GM18505 (cell line): ENCODE measurements at regions not wholly inside any gene's neighbourhood (a gene's known extent, or its start where the extent isn't known, plus 50 kb on each side); places are given as distances from the start of the nearest gene placed in this dataset.
"Not testable (repeated sequence)": the region's sequence is repeated elsewhere in the genome, so short reads cannot be mapped to it uniquely, and the experiment has no call there.

Source experiments
- ATAC-seq: cut with Tn5 transposase; IDR thresholded peaks from one replicate; pipeline ENCODE4 v1.9.1; 2021; ENCODE audit not compliant: unreplicated experiment
- POLR2A ChIP-seq: IDR thresholded peaks from 4 replicates; pipeline ENCODE4 v1.6.1; 2011; ENCODE audit warnings: borderline replicate concordance; ENCODE audit not compliant: insufficient read depth, insufficient read length; ENCODE audit errors: extremely low read depth

DNA sequence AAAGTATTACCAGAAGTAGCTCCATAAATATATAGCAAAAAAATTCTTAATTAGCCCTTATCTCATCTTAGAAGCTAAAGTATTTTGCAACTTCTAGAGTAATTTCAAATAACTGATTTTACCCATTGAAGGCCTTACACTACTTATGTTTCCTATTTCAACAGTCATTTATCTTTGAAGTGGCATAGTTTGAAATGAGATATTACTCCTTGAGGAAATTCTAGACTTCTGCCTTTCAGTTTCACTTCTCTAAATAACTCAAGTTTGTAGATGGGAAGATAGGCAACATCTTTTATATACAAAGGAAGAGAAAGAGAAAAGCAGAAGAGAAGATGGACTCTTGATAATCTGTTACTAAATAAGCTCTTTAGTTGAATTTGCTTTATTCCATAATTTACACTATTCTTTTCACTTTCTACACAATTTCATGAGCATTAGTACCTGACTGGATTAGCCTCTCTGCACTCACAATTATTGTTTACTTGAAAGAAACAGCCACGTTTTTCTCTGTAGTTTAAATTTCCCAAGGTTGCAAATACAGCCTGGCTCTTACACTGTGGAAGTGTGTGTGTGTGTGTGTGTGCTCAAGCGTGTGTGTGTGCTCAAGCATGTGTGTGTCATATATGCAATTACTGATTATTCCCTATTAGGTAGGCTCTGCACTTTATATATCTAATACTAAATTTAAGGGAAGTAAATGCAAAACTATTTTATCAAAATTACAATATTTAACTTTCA lies 60.6 kb upstream of the EMB start:
- ATAC-seq, result peak; percentile 99
- no peak for TF ChIP-seq POLR2A

- not testable (repeated sequence) for ATAC-seq
Measured at GRCh38 chr5:50513028-50513457, 72.0 kb upstream of the EMB start.

- ATAC-seq, result not testable (repeated sequence)
Measured at GRCh38 chr5:50521060-50521459, 80.0 kb upstream of the EMB start.

- ATAC-seq, result not testable (repeated sequence)
Measured at GRCh38 chr5:50527514-50528060, 86.5 kb upstream of the EMB start.

GRCh38 chr5:50535393-50535792 lies 94.3 kb upstream of the EMB start:
- TF ChIP-seq POLR2A, result no peak
- ATAC-seq, result peak; percentile 57

DNA sequence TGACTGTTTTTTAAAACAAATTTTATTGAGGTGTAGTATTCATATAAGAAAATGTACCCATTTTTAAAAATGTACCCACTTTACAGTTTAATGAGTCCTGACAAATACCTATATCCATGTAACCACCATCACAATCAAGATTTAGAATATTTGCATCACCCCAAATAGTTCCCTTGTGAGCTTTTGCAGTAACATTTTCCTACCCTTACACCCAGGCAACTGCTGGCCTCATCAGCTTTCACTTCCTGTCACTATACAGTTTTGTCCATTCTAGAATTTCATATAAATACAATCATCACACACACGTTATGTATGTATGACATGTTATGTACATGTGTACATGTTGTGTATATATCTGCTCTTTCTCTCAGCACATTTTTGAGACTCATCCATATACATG lies 96.4 kb upstream of the EMB start:
- ATAC-seq, result peak; percentile 73

DNA sequence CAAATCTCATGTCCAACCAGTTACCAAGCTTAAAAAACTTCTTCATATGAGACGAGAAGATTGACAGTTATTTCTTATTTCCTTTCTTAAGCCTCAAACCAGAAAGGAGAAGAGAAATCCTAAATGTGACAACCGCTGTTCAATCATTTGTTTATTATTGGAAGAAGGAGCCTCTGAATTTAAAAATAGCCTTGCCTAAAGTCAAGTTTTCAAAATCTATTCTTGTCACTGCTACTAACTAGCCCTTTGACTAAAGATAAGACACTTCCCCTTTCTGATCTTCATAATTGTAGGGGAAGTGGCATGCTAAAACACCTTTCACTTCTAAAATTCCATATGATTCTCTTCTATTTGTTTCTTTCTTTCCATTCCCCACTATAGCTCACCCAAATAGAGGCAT lies 106.2 kb upstream of the EMB start:
- no peak for TF ChIP-seq POLR2A
- peak; percentile 98 for ATAC-seq

DNA sequence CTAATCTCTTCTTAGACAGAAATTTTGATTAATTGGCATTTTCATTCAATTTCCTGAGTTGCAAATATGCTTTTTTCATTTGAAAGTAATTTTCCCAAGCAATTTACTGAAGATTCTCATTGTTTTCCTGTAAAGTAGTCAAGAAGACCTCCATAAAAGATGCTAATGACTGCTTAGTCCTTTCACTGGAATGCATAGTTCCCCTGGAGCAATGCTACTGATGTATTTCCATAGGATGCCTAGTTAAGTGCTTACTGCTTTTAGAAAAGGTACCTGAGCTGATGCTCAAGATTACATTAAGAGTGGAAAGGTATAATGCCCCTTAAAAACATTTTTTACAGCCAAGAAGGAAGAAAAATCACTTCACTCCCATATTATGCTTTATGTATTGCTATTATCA lies 109.2 kb upstream of the EMB start:
- TF ChIP-seq POLR2A, result no peak

GRCh38 chr5:50550993-50551392 lies 109.9 kb upstream of the EMB start:
- TF ChIP-seq POLR2A, result no peak
- no peak for ATAC-seq

More for the DNA sequence above, 109.2 kb upstream of the EMB start:
- no peak for ATAC-seq

GRCh38 chr5:50553560-50553984 lies 112.5 kb upstream of the EMB start:
- no peak for TF ChIP-seq POLR2A
- no peak for ATAC-seq

DNA sequence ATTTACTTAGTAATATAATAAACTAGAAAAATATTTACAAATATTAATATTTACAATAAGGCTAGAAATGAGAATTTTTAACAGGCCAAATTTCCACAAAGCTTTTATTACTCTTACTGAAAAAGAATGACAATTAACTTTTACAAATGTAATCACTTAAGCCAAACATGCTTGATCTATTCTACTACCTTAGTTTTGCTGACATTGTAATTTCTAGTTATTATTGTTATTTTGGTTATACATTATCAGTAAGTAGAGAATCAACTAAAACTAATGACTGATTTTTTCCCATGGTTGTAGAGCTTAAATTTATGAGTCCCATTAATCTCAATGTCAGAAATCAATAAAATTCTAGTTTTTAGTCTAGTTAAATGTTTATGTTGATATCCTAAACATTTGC lies 107.8 kb upstream of the PARP8 start:
- ATAC-seq, result not testable (repeated sequence)

DNA sequence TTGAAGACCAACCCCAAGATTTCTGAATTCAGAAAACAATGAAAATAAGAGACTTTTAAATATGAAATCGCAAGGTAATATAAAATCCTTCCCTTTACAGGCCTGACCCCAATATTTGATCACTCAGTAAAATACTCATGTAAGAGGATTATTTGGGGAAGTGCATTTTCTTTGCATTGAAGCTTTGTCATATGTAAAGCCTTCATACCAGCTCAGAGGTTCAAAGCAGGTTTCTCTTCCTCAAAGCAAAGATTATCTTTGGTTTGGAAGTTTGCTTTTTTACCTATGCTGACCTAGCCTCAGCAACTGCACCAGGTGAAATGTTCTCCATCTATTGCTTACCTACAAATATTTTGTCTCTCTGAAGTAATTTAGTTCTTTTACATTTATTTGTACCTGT lies 106.5 kb upstream of the PARP8 start:
- no peak for TF ChIP-seq POLR2A
- peak; percentile 56 for ATAC-seq

DNA sequence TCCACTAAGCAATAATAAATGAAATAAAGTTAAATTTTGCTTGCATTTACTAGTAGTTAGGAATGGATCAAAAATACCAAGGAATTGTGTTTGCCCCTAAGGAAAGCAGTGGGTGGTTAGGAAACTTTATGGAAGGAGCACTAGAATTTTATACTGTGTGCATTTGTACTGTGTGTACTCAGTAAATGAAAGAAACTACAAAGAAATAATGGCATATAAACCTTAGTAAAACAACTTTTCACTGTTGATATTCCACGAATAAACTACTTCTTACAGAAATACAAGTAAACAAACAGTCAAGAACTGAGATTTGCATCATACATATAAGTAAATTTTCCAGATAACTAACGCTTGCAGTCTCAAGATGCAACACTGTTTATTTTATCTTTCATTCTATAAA lies 103.7 kb upstream of the PARP8 start:
- no peak for ATAC-seq
- no peak for TF ChIP-seq POLR2A

GRCh38 chr5:50564079-50564478 lies 102.4 kb upstream of the PARP8 start:
- peak; percentile 85 for ATAC-seq
- TF ChIP-seq POLR2A, result no peak

GRCh38 chr5:50564558-50564957 lies 101.9 kb upstream of the PARP8 start:
- TF ChIP-seq POLR2A, result no peak
- ATAC-seq, result no peak
